ENCODE measurements at regions not wholly inside any gene's neighbourhood (a gene's known extent, or its start where the extent isn't known, plus 50 kb on each side); places are given as distances from the start of the nearest gene placed in this dataset.

GRCh38 chr2:147122944-147123343 lies 721.9 kb upstream of the ACVR2A start:
- no peak for DNase-seq (ENCODE audit: low spot score)

GRCh38 chr2:147110962-147111361 lies 733.9 kb upstream of the ACVR2A start:
- DNase-seq (ENCODE audit: low spot score), result no peak

GRCh38 chr2:147110317-147110716 lies 734.5 kb upstream of the ACVR2A start:
- no peak for DNase-seq (ENCODE audit: low spot score)

GRCh38 chr2:147109291-147109690 lies 735.5 kb upstream of the ACVR2A start:
- DNase-seq (ENCODE audit: low spot score), result no peak

- no peak for DNase-seq (ENCODE audit: low spot score)
Observed at GRCh38 chr2:147108548-147108947, 736.3 kb upstream of the ACVR2A start.

- no peak for DNase-seq (ENCODE audit: low spot score)
Observed at GRCh38 chr2:147101941-147102790, 742.7 kb upstream of the ACVR2A start.

GRCh38 chr2:147100406-147101035 lies 744.3 kb upstream of the ACVR2A start:
- DNase-seq (ENCODE audit: low spot score), result no peak

GRCh38 chr2:147099845-147100244 lies 745.0 kb upstream of the ACVR2A start:
- DNase-seq (ENCODE audit: low spot score), result no peak

GRCh38 chr2:147098940-147099339 lies 745.9 kb upstream of the ACVR2A start:
- no peak for DNase-seq (ENCODE audit: low spot score)

GRCh38 chr2:147097747-147098146 lies 747.1 kb upstream of the ACVR2A start:
- no peak for DNase-seq (ENCODE audit: low spot score)

GRCh38 chr2:147096671-147097070 lies 748.2 kb upstream of the ACVR2A start:
- DNase-seq (ENCODE audit: low spot score), result no peak

- DNase-seq (ENCODE audit: low spot score), result no peak
Observed at GRCh38 chr2:147095376-147095775, 749.5 kb upstream of the ACVR2A start.

- no peak for DNase-seq (ENCODE audit: low spot score)
Observed at GRCh38 chr2:147094077-147094476, 750.8 kb upstream of the ACVR2A start.

- DNase-seq (ENCODE audit: low spot score), result no peak
Observed at GRCh38 chr2:147092266-147092665, 752.6 kb upstream of the ACVR2A start.

GRCh38 chr2:147091448-147091847 lies 753.4 kb upstream of the ACVR2A start:
- no peak for DNase-seq (ENCODE audit: low spot score)

- no peak for DNase-seq (ENCODE audit: low spot score)
Observed at GRCh38 chr2:147088871-147089270, 756.0 kb upstream of the ACVR2A start.

- DNase-seq (ENCODE audit: low spot score), result no peak
Observed at GRCh38 chr2:147086715-147087114, 758.1 kb upstream of the ACVR2A start.

GRCh38 chr2:147083664-147084063 lies 761.2 kb upstream of the ACVR2A start:
- DNase-seq (ENCODE audit: low spot score), result no peak

- DNase-seq (ENCODE audit: low spot score), result peak; percentile 56
Observed at GRCh38 chr2:147082850-147083522, 761.8 kb upstream of the ACVR2A start.

- DNase-seq (ENCODE audit: low spot score), result no peak
Observed at GRCh38 chr2:147081831-147082230, 763.0 kb upstream of the ACVR2A start.

- DNase-seq (ENCODE audit: low spot score), result no peak
Observed at GRCh38 chr2:147076634-147077033, 768.2 kb upstream of the ACVR2A start.

GRCh38 chr2:147068071-147068470 lies 776.8 kb upstream of the ACVR2A start:
- DNase-seq (ENCODE audit: low spot score), result no peak

GRCh38 chr2:147067136-147067535 lies 777.7 kb upstream of the ACVR2A start:
- DNase-seq (ENCODE audit: low spot score), result no peak
